Stomach (tissue), 8 donors: ENCODE measurements at regions not wholly inside any gene's neighbourhood (a gene's known extent, or its start where the extent isn't known, plus 50 kb on each side); places are given as distances from the start of the nearest gene placed in this dataset.
"Not testable (repeated sequence)": the region's sequence is repeated elsewhere in the genome, so short reads cannot be mapped to it uniquely, and the experiment has no call there.

Experiments used
- DNase-seq, 2 donors: peaks; one replicate each; pipeline versions ENCODE4 v3.0.0 to v3.0.0-alpha.2; 2013 to 2019
- H3K27ac ChIP-seq, 5 donors: fragments of 200-600 bp in 4 of 5; sonication (generic) in 4 of 5; one replicate each; pipeline ENCODE4 v1.5.1; 2013 to 2019; ENCODE audit warnings: mild to moderate bottlenecking in 1 of 5, moderate library complexity in 1 of 5
- H3K27me3 ChIP-seq, 3 donors: fragments of 200-600 bp; sonication (generic); one replicate each; pipeline ENCODE4 v1.5.1; 2017 to 2019; ENCODE audit warnings: mixed run types in 1 of 3
- H3K36me3 ChIP-seq, 4 donors: fragments of 200-600 bp; sonication (generic); 1 replicate in 3 of 4; 2 replicates in 1 of 4; pipeline ENCODE4 v1.5.1; 2016 to 2019
- H3K4me1 ChIP-seq, 4 donors: fragments of 200-600 bp; sonication (generic); one replicate each; pipeline ENCODE4 v1.5.1; 2016 to 2019
- H3K4me3 ChIP-seq, 4 donors: fragments of 200-600 bp; sonication (generic) in 3 of 4; one replicate each; pipeline ENCODE4 v1.5.1; 2016 to 2019; ENCODE audit warnings: mild to moderate bottlenecking in 1 of 4
- H3K9me3 ChIP-seq, 4 donors: fragments of 200-600 bp; sonication (generic); one replicate each; pipeline ENCODE4 v1.5.1; 2016 to 2019
- EP300 ChIP-seq: sonication (generic); formaldehyde crosslinking; IDR thresholded peaks from one replicate; pipeline ENCODE4 v1.6.1; 2017; ENCODE audit warnings: antibody characterized with exemption
- POLR2A ChIP-seq, 4 donors: fragments of 450-650 bp; IDR thresholded peaks; one replicate each; pipeline ENCODE4 v1.6.1; 2016; ENCODE audit warnings: antibody characterized with exemption in 4 of 4, control low read depth in 2 of 4, mild to moderate bottlenecking in 1 of 4, moderate library complexity in 1 of 4
- POLR2AphosphoS5 ChIP-seq, 3 donors: sonication (generic); formaldehyde crosslinking; IDR thresholded peaks; one replicate each; pipeline ENCODE4 v1.6.1; 2016; ENCODE audit warnings: antibody characterized with exemption in 3 of 3
- whole genome bisulfite sequencing, 5 donors: extraction: QIAGEN DNeasy Blood & Tissue Kit in 3 of 5; methylation state at CpG; one replicate each; pipeline versions ENCODE4 v1.1.5 to v1.1.7; 2013 to 2018; 5-methylcytosine and 5-hydroxymethylcytosine counted together
- intact Hi-C: fragments of 100-400 bp; cut with DNase I; formaldehyde crosslinking; loops from one replicate; pipeline ENCODE4 v1.15.1; 2023; ENCODE audit warnings: low total_unique reads
- TF ChIP-seq, protein P1 (sequence below), 7 experiments: fragments of 450-650 bp in 4 of 7; fragments of 200-600 bp in 3 of 7; sonication (generic) in 3 of 7; IDR thresholded peaks; one replicate each; pipeline ENCODE4 v1.5.1; 2016 to 2019; ENCODE audit warnings: antibody characterized with exemption in 7 of 7, control low read depth in 2 of 7, mild to moderate bottlenecking in 1 of 7
- donor health status: healthy with polysubstance abuse.
- donor health status: Bipolar disorder and iron deficiency.
- donor health status: healthy.

GRCh38 chr6:120363429-120363828 lies 970.9 kb downstream of the TBC1D32 start:
- H3K36me3 ChIP-seq = no peaks in the 10 kb centered on the region
- no peaks in the 10 kb centered on the region for H3K4me1 ChIP-seq
- H3K4me3 ChIP-seq = no peak overlapping the region
- H3K27me3 ChIP-seq = no peaks in the 10 kb centered on the region
- intact Hi-C loops = no loop called here
- WGBS, 5 donors = 55 to 78% (median 62%) methylated on average over 6 of the region's 6 CpGs
- no peak for DNase-seq
- TF ChIP-seq, protein P1, sequence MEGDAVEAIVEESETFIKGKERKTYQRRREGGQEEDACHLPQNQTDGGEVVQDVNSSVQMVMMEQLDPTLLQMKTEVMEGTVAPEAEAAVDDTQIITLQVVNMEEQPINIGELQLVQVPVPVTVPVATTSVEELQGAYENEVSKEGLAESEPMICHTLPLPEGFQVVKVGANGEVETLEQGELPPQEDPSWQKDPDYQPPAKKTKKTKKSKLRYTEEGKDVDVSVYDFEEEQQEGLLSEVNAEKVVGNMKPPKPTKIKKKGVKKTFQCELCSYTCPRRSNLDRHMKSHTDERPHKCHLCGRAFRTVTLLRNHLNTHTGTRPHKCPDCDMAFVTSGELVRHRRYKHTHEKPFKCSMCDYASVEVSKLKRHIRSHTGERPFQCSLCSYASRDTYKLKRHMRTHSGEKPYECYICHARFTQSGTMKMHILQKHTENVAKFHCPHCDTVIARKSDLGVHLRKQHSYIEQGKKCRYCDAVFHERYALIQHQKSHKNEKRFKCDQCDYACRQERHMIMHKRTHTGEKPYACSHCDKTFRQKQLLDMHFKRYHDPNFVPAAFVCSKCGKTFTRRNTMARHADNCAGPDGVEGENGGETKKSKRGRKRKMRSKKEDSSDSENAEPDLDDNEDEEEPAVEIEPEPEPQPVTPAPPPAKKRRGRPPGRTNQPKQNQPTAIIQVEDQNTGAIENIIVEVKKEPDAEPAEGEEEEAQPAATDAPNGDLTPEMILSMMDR (IDR thresholded peaks at IDR 0.05) = no peak
- TF ChIP-seq POLR2A (IDR thresholded peaks at IDR 0.05) (no peak), EP300 (no peak), POLR2AphosphoS5 (IDR thresholded peaks at IDR 0.05) (no peak)
- no peak overlapping the region for H3K27ac ChIP-seq
- H3K9me3 ChIP-seq = peaks cover 4 to 22% (median 13%) of the 10 kb centered on the region in 4 donors

DNA sequence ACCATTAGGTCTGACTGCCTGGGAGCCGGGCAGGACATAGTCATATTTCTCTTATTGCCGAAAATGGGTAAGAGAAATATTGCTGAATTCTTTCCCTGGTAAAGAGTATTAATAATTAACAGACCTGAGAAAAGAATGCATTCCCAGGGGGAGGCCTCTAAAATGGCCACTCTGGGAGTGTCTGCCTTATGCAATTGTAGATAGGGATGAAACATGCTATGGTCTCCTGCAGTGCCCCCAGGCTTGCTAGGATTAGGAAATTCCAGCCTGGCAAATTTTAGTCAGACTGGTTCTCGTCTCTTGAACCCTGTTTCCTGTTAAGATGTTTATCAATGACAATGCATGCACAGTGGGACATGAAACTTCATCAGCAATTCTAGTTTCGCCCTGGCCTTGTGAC lies 975.7 kb downstream of the TBC1D32 start:
- 75 to 87% (median 78%) methylated on average over 4 of the region's 4 CpGs for WGBS, 5 donors
- H3K27ac ChIP-seq, H3K4me3 ChIP-seq, H3K36me3 ChIP-seq, intact Hi-C loops, DNase-seq, H3K4me1 ChIP-seq, H3K27me3 ChIP-seq: not testable (repeated sequence)
- H3K9me3 ChIP-seq = peaks cover 4 to 34% (median 17%) of the 10 kb centered on the region in 4 donors

DNA sequence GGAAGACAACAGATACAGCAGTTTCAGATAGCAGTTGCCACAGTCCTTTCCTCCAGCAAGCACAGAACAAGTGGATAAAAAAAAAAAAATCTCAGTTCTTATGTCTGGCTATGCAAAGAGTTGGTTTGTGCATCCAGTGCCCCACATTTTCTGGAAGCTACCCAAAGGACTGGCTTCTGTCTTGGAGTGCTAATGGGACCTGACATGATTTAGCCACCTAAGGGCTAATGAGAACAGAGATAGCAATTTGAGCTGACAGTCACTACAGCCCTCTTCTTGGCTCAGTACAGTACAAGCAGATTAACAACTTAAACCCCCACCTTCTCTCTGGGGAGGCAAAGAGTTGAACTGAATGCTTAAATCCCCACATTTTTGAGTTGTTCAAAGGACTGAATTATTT lies 976.8 kb downstream of the TBC1D32 start:
- intact Hi-C loops = no loop called here
- Histone ChIP-seq H3K4me1 (no peaks in the 10 kb centered on the region), H3K27me3 (no peaks in the 10 kb centered on the region), H3K27ac (no peak overlapping the region), H3K9me3 (peaks cover 4 to 34% (median 17%) of the 10 kb centered on the region in 4 donors), H3K36me3 (no peaks in the 10 kb centered on the region), H3K4me3 (no peak overlapping the region)
- peak in 1 of 2 donors; percentile 1 for DNase-seq
- TF ChIP-seq POLR2A (IDR thresholded peaks at IDR 0.05) (no peak), POLR2AphosphoS5 (IDR thresholded peaks at IDR 0.05) (no peak), EP300 (no peak)
- TF ChIP-seq, protein P1 (IDR thresholded peaks at IDR 0.05) = no peak

- no peaks in the 10 kb centered on the region for H3K27me3 ChIP-seq
- no peak overlapping the region for H3K4me3 ChIP-seq
- intact Hi-C loops = no loop called here
- 59 to 83% (median 73%) methylated on average over 1 of the region's 1 CpG for WGBS, 5 donors
- no peaks in the 10 kb centered on the region for H3K4me1 ChIP-seq
- peaks cover 4 to 34% (median 17%) of the 10 kb centered on the region in 4 donors for H3K9me3 ChIP-seq
- H3K36me3 ChIP-seq = no peaks in the 10 kb centered on the region
- TF ChIP-seq EP300 (no peak), POLR2A (IDR thresholded peaks at IDR 0.05) (no peak), POLR2AphosphoS5 (IDR thresholded peaks at IDR 0.05) (no peak)
- TF ChIP-seq, protein P1 (IDR thresholded peaks at IDR 0.05) = no peak
- no peak overlapping the region for H3K27ac ChIP-seq
- peak in 1 of 2 donors; percentile 8 for DNase-seq
Measured at GRCh38 chr6:120355822-120356221, 978.5 kb downstream of the TBC1D32 start.

GRCh38 chr6:120354452-120355098 lies 979.7 kb downstream of the TBC1D32 start:
- 60 to 75% (median 70%) methylated on average over 1 of the region's 1 CpG for WGBS, 5 donors
- Histone ChIP-seq H3K4me1 (no peaks in the 10 kb centered on the region), H3K27me3 (no peaks in the 10 kb centered on the region), H3K4me3 (no peak overlapping the region), H3K9me3 (peaks cover 4 to 24% (median 14%) of the 10 kb centered on the region in 4 donors), H3K27ac (no peak overlapping the region), H3K36me3 (no peaks in the 10 kb centered on the region)
- intact Hi-C loops = no loop called here
- TF ChIP-seq, protein P1 (IDR thresholded peaks at IDR 0.05) = no peak
- no peak for TF ChIP-seq POLR2AphosphoS5 (IDR thresholded peaks at IDR 0.05)
- TF ChIP-seq POLR2A (IDR thresholded peaks at IDR 0.05) = no peak
- TF ChIP-seq EP300 = no peak
- no peak for DNase-seq
